HG03442 (cell line): ENCODE measurements at regions not wholly inside any gene's neighbourhood (a gene's known extent, or its start where the extent isn't known, plus 50 kb on each side); places are given as distances from the start of the nearest gene placed in this dataset.
A peak's percentile ranks its signal among the peaks of the same experiment; 100 is the strongest.
"Not testable (repeated sequence)": the region's sequence is repeated elsewhere in the genome, so short reads cannot be mapped to it uniquely, and the experiment has no call there.

Experiments used
- ATAC-seq: cut with Tn5 transposase; IDR thresholded peaks from one replicate; pipeline ENCODE4 v1.9.1; 2021; ENCODE audit warnings: mild to moderate bottlenecking, moderate library complexity; ENCODE audit not compliant: unreplicated experiment

DNA sequence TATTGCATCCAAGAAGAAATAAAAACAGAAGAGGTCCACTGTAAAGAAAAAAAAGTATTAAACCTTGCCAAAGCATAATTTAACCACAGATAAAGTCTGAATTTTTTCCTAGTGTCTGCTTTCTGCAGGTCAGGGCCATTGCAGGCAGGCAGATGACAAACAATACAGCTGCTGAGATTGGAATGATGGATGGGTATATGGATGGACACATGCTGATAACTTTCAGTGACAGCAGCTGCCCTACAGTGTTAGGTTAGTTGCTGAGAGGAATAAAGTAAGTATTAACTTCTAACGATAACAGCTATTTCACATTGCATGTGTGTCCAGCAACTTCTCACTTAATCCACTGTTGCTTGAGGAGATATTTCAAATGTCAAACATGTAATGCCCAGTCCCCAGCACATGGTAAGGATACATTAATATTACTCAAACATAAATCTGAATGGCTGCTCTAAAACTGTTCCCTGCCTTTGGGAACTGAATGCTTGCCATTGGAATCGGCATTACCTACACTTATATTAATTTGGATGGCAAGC lies 515.3 kb downstream of the RMST start:
- no peak for ATAC-seq

DNA sequence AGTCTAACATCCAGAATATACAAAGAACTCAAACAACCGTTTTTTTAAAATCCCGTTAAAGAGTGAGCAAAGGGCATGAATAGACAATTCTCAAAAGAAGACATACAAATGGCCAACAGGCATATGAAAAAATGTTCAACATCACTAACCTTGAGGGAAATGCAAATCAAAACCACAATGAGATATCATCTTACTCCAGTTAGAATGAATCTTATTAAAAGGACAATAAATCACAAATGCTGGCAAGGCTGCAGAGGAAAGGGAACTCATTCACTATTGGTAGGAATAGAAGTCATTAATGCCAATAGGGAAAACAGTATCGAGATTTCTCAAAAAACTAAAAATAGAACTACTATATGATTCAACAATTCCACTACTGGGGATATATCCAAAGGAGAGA lies 520.1 kb downstream of the RMST start:
- no peak for ATAC-seq

DNA sequence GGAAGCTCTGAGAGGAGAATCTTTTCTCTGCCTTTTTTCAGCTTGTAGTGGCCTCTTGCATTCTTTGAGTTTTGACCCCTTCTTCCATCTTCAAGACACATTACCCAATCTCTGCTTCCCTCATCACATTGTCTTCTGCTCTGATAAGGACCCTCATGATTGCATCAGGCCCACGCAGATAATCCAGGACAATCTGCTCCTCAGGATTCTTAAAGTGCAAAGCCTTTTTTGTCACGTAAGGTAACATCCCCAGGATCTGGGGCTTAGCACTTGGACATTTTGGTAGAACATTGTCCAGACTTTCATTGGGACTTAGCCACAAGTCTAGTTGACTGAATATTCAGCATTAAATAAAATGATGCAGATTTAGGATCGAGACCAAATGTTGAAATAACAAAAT lies 521.2 kb downstream of the RMST start:
- ATAC-seq: no peak

DNA sequence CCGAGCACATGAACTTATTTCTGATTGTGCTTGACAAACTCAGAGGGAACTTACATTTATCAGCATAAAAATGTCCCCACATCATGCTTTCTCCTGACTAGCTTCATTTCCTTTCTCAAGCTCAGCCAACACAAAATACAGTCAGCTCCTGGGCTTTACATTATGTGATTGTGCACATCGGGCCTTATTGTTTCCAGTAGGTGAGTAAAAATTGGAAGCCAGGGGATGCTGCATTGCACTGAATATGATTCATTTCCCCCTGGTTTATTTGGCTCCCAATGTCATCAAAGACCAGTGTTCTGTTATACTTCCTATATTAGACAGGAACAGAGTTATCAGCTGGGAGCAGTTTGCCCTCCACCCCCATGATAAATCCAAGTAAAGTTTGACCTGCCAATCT lies 521.8 kb downstream of the RMST start:
- ATAC-seq: no peak

DNA sequence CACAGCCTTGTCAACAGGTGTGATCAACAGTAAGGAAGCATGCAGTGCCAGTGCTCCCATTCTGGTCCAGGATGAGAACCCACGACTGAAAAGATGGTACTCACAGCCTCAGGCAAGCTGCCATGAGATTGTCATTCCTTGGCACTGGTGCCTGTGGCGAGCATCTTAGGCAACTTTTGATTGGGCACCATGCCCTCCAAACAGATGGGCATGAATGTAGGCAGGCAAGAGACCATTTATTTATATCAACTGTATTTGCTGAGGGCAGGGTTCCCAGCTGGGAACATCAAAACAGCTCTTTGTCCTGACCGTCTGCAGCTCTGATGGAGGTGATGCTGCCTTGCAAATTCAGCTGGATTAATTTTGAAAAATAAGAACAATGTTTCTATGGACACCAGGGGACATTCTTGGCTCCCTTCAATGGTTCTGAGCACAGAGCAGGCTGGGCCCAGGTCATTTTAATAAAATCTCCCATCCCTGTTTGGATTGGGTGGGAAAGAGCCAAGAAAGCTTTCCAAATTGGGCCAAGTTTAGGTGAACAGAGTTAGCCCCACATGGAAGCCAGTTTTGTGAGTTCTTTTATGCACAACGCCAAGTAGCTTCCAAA lies 522.5 kb downstream of the RMST start:
- no peak for ATAC-seq

DNA sequence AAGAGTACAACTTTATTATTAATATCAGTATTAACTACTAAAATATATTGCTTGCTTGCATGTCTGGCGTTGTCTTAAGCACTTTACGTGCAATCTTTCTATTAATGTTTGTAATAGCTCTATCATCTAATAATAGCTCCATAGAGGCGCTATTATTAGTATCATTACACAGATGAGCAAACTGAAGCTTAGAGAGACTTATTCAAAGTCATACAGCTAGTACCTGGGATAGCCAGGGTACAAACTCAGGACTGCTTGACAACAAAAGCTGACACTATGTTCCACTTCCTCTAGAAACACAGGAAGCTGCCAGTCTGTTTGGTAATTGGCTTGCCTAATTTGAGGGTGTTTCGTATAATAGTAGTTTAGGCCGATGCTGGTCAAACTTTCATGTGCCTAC lies 523.2 kb downstream of the RMST start:
- no peak for ATAC-seq

DNA sequence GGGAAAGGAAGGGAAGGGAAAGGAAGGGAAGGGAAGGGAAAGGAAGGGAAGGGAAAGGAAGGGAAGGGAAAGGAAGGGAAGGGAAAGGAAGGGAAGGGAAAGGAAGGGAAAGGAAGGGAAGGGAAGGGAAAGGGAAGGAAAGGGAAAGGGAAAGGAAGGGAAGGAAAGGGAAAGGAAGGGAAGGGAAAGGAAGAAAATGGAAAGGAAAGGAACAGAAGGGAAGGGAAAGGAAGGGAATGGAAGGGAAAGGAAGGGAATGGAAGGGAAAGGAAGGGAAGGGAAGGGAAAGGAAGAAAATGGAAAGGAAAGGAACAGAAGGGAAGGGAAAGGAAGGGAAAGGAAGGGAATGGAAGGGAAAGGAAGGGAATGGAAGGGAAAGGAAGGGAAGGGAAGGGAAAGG lies 526.0 kb downstream of the RMST start:
- ATAC-seq: not testable (repeated sequence)

DNA sequence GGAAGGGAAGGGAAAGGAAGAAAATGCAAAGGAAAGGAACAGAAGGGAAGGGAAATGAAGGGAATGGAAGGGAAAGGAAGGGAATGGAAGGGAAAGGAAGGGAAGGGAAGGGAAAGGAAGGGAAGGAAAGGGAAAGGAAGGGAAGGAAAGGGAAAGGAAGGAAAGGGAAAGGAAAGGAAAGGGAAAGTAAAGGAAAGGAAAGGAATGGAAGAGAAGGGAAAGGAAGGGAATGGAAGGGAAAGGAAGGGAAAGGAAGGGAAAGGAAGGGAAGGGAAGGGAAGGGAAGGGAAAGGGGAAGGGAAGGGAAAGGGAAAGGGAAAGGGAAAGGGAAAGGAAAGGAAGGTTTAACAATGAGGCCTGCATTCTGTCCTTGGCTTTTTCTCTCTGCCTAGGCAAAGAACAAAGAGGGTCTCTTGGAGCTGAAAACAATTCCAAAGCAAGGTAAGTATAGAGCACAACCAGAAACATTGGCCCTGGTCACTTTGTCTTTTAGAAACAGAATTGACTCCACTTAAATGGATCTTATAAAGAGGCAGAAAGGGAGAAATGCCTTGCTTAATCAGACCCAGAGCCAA lies 525.9 kb upstream of the TMPO start:
- ATAC-seq: no peak

DNA sequence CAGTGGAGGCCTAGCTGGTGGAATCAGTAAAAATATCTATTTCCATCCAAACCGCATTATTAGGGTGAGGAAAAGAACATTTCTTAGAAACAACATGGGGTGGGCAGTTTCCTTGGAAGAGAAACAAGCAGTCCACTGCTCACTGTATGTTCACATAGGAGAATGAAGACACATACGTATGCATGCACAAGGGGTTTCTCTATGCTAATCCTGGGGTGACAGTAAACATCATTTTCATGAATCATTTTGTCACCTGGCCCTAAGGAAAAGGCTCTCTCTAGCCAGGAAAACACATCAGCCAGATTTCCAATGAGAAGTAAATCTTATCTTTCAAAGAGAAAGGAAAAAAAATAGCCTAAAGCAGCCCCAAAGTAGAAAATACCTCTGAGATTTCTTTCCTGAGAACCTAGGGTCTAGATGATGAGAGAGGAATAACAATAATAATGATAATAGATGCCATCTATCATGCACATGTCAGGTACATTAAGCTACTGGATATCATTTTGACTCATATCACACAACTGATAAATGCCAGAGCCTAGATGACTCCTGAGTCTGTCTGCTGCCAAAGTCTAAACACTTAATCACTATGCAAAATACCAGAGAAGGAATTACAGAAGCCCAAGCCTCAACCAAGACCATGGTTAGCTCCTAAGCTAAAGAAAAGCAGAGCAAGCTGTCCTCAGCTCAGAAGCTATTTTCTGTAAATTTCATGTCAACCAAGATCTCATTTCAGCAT lies 520.5 kb upstream of the TMPO start:
- no peak for ATAC-seq

DNA sequence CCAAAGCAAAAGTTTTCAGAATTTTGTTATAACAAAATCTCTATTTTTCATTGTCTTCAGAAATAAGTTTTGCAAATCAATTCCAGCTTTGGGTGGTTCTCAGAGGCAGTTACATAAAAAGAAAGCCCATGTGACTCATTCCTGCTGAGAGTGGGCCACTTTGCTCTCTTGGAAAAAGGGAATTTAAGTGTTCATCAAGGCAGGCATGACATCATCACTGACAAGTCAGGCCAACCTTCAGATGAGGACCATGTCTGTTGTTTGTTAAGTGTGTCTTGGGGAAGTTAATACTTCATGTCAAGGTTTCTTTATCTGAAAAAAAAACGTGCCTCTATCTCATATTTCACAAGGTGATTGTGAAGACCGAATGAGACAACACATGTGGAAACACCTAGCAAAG lies 519.8 kb upstream of the TMPO start:
- ATAC-seq: no peak

DNA sequence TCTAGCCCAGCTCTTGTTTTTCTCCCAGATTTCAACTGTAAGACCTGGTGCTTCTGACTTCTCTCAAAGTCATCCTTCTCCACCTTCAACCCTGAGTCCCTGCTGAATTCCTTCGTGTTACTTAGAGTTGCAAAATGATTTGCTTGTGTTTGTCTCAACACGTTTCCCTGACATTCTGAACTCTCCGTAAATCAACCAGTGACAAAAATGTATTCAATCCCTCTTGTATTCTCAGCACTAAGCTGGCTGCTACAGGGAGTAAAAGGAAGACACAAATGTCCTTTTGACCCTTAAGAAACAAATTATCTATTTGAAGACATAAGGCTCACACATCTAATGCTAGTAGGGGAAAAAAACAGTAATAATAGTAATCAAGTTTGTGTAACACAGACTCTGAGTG lies 514.0 kb upstream of the TMPO start:
- ATAC-seq: no peak

DNA sequence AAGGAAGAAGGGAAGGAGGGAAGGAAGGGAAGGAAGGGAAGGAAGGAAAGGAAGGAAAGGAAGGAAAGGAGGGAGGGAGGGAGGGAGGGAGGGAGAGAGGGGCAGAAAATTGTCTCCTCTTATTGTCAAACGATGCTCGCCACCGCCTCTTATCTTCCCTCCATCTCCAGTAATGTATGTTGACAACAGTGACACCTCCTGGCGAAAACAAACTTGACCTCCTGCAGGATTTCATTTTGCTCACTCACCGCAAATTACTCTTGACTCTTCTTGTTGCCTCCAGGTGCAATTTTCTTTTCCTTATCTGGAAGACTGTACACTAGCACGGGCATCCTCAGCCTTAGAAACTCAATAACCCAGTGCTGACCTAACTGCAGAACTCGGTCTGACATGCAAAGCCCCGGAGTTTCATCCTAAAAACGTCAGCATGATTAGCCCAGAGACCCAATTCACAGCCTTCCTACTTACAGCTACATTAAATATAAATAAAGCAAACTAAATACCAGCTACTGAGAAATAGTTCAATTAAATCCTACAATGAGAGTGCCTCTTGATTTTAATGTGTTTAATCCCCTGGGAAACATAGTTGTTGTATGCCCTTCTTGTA lies 512.4 kb upstream of the TMPO start:
- peak; percentile 75 for ATAC-seq

DNA sequence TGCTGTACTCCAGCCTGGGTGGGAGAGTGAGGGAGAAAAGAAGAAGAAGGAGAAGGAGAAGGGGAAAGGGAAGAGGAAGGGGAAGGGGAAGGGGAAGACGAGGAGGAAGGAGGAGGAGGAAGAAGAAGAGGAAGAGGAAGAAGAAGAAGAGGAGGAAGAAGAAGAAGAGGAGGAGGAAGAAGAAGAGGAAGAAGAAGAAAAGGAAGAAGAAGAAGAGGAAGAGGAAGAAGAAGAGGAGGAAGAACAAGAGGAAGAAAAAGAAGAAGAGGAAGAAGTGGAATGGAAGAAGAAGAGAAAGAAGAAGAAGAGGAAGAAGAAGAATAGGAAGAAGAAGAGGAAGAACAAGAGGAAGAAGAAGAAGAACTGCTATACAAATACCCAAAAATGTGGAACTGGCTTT lies 507.4 kb upstream of the TMPO start:
- ATAC-seq: no peak

DNA sequence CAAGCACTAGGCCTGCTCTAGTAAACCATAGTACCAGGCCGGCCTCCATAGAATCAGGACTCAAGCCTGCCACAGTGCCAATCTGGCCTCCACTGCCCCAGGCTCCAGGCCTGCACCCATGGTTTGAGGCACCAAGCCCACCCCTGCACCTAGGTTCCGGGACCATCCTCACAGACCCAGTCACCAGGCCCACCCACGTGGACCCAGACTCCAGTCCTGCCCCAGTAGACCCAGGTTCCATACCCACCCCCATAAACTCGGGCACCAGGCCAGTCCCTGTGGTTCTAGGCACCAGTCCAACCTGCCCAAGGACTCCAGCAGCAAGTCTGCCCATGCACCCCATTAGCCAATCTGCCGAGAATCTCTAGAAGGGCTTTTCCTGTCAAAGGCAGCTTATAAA lies 501.8 kb upstream of the TMPO start:
- ATAC-seq: no peak

DNA sequence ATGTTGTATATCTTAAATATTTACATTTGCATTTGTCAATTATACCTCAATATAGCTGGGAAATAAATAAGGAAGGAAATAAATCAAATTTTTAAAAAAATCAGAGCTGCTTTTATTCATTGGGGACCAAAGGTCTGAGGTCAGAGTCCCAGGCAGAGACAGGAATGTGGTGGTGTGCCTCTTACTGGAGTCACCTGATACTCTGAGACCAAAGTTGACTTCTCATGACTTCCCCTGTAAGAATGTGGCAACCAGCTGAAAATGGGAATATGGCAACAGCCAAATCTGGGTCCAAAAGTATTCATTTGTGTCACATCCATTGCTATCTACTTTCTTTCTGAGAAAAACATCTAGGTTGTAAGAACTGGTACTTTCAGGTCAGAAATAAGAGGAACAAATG lies 496.6 kb upstream of the TMPO start:
- no peak for ATAC-seq

DNA sequence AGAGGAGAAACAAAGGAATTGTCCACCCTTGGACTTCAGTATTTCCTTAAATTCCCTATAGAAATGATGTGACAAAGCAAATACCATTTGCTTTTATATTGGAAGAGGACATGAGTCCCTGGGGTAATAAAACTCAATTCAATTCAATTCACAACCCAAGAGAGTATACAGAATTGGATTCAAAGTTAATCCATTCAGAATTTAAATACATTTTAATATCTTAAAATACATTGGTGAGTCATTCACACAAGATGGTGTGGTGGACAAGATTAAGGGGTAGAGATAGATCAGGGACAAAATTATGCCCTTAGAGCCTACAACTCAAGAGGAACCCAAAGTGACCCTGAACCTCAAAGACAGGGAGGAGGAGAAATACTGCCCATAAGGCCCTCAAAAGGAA lies 495.0 kb upstream of the TMPO start:
- ATAC-seq: no peak

DNA sequence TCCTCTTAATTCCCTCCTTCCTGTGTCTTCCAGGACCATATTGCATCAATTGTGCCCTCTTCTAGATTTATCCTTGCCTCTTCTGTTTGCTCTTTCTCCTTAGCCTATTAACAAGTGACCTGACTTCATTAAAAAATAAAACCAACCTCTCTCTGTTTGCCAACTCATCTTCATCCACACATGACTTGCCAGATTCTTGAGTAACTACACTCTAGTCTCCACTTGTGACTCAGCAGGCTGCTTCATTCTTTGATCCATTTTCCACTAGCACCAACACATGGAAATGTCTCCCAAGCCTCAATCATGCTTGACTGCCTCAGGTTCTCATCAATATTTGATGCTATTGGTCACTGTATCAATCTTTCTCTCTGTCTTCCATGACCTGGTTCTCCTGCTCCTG lies 492.4 kb upstream of the TMPO start:
- no peak for ATAC-seq

DNA sequence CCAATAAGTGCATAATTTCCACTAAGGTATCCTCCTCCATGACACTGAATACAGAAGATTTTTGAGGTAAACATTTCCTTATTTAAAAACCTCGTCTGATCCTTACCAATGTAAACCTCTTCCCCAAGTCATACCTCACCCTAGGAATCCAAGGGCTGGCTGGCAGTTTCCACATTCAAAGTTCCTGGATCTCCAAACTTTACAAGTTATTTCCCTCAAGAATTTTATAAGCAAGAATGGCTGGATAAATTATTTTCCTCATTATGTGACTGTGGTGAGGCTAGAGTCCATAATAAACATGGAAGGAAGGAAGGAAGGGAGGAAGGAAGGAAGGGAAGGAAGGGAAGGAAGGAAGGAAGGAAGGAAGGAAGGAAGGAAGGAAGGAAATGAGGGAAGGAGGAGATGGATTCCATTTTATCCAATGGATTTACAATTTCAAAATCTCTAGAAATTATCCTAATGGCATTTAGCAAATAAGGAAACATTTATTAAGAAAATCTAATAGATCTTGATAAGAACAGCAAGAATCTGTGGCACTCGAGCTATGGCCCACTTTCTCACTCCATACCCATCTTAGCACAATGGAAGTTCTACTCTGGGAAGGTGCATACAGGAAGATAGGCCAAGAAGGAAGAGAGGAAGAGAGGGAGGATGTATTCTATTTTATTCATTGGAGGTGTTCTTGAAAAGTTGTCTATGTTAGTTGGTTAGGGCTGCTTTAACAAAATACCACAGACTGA lies 477.8 kb upstream of the TMPO start:
- no peak for ATAC-seq

DNA sequence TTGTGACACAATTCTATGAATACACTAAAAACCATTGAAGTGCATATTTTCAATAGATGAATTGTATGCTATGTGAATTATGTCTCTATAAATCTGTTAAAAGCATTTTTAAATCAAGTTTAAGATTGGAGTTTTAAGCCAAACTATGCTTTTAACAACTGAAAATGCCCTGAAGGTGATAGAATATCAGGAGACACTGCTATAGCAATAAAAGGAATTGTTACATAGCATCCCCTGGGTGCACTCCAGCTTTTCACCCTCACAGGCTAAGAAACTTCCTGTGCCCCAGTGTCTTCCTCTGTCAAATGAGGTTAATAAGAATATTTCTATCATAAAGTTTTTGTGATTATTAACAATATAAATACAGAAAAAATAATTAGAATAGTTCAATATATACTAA lies 472.7 kb upstream of the TMPO start:
- ATAC-seq: no peak

DNA sequence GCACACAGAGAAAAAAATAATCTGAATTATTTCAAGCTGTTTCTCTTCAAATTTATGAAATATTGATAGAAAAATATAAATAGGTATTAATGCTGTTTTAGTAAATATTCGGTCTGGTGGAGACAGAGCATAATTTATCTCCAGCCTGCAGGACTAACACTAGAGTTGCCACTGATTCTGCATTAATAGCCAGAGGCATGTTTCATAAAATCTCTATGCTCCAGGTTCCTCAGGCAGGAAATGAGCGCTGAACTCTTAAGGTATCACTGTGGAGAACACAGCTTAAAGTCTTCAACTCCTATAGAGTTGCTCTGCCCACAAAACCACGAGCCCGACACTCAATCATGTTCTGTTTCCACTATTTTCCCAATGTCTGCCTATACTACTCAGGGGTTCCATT lies 470.0 kb upstream of the TMPO start:
- no peak for ATAC-seq

DNA sequence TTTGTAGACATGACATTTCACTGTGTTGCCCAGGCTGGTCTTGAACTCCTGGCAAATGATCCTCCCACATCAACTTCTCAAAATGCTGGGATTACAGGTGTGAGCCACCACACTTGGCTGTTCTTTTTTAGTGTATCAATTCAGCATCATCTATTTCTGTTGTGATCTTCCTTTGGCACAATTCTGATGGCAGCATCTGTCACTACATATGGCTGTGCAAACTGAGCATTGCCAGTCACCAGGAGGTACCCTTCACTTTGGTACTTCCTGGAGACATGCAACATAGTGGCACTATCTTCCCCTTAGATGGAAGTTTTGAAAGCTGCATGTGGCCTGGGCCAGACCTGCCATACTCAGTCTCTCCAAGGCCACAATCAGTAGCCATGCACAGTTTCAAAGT lies 467.1 kb upstream of the TMPO start:
- ATAC-seq: no peak
